Esophagus muscularis mucosa (tissue), 4 donors: ENCODE measurements at regions not wholly inside any gene's neighbourhood (a gene's known extent, or its start where the extent isn't known, plus 50 kb on each side); places are given as distances from the start of the nearest gene placed in this dataset.

Experiments used
- CTCF ChIP-seq, 3 experiments: fragments of 200-600 bp in 2 of 3; fragments of 450-650 bp in 1 of 3; sonication (generic) in 2 of 3; IDR thresholded peaks; one replicate each; pipeline ENCODE4 v1.5.1; 2017 to 2019; ENCODE audit warnings: antibody characterized with exemption in 3 of 3, mild to moderate bottlenecking in 2 of 3, moderate library complexity in 1 of 3
- EP300 ChIP-seq: sonication (generic); formaldehyde crosslinking; IDR thresholded peaks from one replicate; pipeline ENCODE4 v1.6.1; 2017; ENCODE audit warnings: antibody characterized with exemption
- POLR2A ChIP-seq: fragments of 450-650 bp; IDR thresholded peaks from one replicate; pipeline ENCODE4 v1.6.1; 2017; ENCODE audit warnings: antibody characterized with exemption, moderate library complexity, mild to moderate bottlenecking, low read depth
- POLR2AphosphoS5 ChIP-seq, 2 donors: sonication (generic); formaldehyde crosslinking; IDR thresholded peaks; one replicate each; pipeline ENCODE4 v1.6.1; 2017; ENCODE audit warnings: antibody characterized with exemption in 2 of 2

- TF ChIP-seq CTCF (IDR thresholded peaks at IDR 0.05) (no peak), POLR2A (no peak), EP300 (no peak), POLR2AphosphoS5 (IDR thresholded peaks at IDR 0.05) (no peak)
These were observed 142.2 kb downstream of the NR2F2 start for GRCh38 chr15:96472681-96473080.
